ENCODE measurements at regions not wholly inside any gene's neighbourhood (a gene's known extent, or its start where the extent isn't known, plus 50 kb on each side); places are given as distances from the start of the nearest gene placed in this dataset.

DNA sequence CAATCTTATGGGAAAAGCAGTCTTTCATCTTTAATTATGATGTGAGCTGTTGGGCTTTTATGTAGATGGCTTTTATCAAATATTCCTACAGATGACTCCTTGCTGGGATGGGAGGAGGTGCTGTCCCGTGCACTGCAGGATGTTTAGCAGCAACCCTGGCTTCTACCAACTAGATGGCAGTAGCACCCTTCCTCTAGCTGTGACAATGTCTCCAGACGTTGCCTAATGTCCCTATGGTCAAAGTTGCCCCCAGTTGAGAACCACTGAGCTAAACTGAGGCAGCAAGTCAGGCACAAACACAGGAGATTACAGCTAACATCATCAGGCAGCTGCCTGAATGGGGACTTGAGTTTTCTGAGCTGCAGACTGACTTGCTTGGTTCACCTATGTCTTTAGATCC, 401.9 kb upstream of the PDE4D start:
- DNase-seq: peak; percentile 53
- Histone ChIP-seq H3K9me3 (ENCODE audit: low read depth) (no peaks in the 10 kb centered on the region), H3K4me3 (no peak overlapping the region), H3K9ac (no peak overlapping the region), H4K20me1 (ENCODE audit: insufficient read depth) (no peaks in the 10 kb centered on the region), H3F3A (ENCODE audit: insufficient read depth) (no peaks in the 10 kb centered on the region), H3K27ac (no peak overlapping the region), H3K36me3 (ENCODE audit: low read depth) (no peaks in the 10 kb centered on the region), H3K79me2 (ENCODE audit: insufficient read depth) (no peaks in the 10 kb centered on the region), H2AFZ (no peak overlapping the region), H3K9me2 (ENCODE audit: insufficient read depth) (no peaks in the 10 kb centered on the region), H3K4me1 (ENCODE audit: insufficient read depth) (no peaks in the 10 kb centered on the region), H3K4me2 (ENCODE audit: unreplicated experiment) (no peak overlapping the region), H3K27me3 (replicated peaks; ENCODE audit: insufficient read depth) (no peaks in the 10 kb centered on the region; the same call in 1 of the 2 replicates)
- 12 to 19% methylated on average over 2 of the region's 2 CpGs for WGBS, 2 experiments (ENCODE audit: low coverage in 1 of 2, low lambda C conversion rate in 2 of 2, missing lambda C conversion rate in 2 of 2)
- TF ChIP-seq EZH2 (IDR thresholded peaks at IDR 0.05; ENCODE audit: insufficient read depth, poor library complexity, severe bottlenecking) (no peak), EZH2phosphoT487 (IDR thresholded peaks at IDR 0.05; ENCODE audit: insufficient read depth, low read depth) (no peak)
- in situ Hi-C loops (cut with MboI): no loop called here

DNA sequence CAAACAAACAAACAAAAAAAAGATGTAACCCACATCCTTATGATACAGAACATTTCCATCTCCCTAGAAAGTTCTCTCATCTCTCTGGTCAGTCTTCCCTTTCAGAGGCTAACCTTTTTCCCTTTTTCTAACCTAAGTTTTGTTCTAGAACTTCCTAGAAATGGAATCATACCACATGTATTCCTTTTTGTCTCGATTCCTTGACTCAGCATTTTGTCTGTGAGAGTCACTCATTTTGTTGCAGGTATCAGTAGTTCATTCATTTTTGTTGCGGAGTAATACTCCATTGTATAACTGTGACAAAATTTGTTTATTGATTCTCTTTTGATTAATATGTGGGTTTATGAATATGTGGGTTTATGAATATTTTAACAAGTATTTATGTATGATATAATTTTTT, 400.0 kb upstream of the PDE4D start:
- H3K9me2 ChIP-seq (ENCODE audit: insufficient read depth): no peaks in the 10 kb centered on the region
- H3K9ac ChIP-seq: no peak overlapping the region
- H3K27ac ChIP-seq: no peak overlapping the region
- H3K4me1 ChIP-seq (ENCODE audit: insufficient read depth): no peaks in the 10 kb centered on the region
- no peak for TF ChIP-seq EZH2 (IDR thresholded peaks at IDR 0.05; ENCODE audit: insufficient read depth, poor library complexity, severe bottlenecking)
- H2AFZ ChIP-seq: no peak overlapping the region
- no peaks in the 10 kb centered on the region for H3K79me2 ChIP-seq (ENCODE audit: insufficient read depth)
- H3K9me3 ChIP-seq (ENCODE audit: low read depth): no peaks in the 10 kb centered on the region
- no peak overlapping the region for H3K4me3 ChIP-seq
- no peaks in the 10 kb centered on the region for H3F3A ChIP-seq (ENCODE audit: insufficient read depth)
- H3K27me3 ChIP-seq (replicated peaks; ENCODE audit: insufficient read depth): peaks cover 4% of the 10 kb centered on the region
- in situ Hi-C loops (cut with MboI): no loop called here
- 47 to 50% methylated on average over 2 of the region's 2 CpGs for WGBS, 2 experiments (ENCODE audit: low coverage in 1 of 2, low lambda C conversion rate in 2 of 2, missing lambda C conversion rate in 2 of 2)
- H4K20me1 ChIP-seq (ENCODE audit: insufficient read depth): no peaks in the 10 kb centered on the region
- no peak overlapping the region for H3K4me2 ChIP-seq (ENCODE audit: unreplicated experiment)
- no peaks in the 10 kb centered on the region for H3K36me3 ChIP-seq (ENCODE audit: low read depth)
- DNase-seq: no peak

DNA sequence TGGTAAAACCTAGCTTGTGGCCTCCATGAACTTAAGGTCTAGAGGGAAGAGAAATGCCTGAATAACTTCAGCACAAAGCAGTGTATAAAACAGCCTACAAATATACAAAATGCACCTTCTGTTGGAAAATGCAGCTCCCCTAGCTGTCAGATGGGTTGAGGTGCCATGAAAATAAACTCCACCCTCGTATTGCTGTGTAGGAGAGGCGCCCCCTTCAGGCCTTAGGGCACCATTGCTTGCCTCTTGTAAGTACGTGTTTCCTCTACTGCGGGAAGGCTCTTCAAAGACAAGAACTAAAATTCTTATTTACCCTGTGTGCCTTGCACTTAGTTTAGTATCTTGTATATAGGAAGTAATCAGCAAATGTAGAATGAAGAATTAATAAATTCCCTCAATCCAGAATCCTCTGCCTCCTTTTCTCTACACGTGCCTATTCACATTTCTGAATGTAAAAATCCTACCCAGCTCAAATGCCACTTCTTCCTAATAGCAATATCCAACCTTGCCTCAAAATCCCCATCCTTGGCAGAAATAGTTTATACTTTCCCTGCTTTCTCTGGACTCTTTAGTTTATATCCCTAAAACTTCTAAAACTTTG, 393.7 kb upstream of the PDE4D start:
- TF ChIP-seq EZH2phosphoT487 (IDR thresholded peaks at IDR 0.05; ENCODE audit: insufficient read depth, low read depth) (no peak), EZH2 (IDR thresholded peaks at IDR 0.05; ENCODE audit: insufficient read depth, poor library complexity, severe bottlenecking) (no peak)
- Histone ChIP-seq H3K79me2 (ENCODE audit: insufficient read depth) (no peaks in the 10 kb centered on the region), H3K9me2 (ENCODE audit: insufficient read depth) (no peaks in the 10 kb centered on the region), H4K20me1 (ENCODE audit: insufficient read depth) (no peaks in the 10 kb centered on the region), H3K4me3 (no peak overlapping the region), H3K36me3 (ENCODE audit: low read depth) (no peaks in the 10 kb centered on the region), H3K27ac (no peak overlapping the region), H3F3A (ENCODE audit: insufficient read depth) (no peaks in the 10 kb centered on the region), H3K27me3 (replicated peaks; ENCODE audit: insufficient read depth) (peaks cover 17% of the 10 kb centered on the region), H3K4me2 (ENCODE audit: unreplicated experiment) (no peak overlapping the region), H3K9ac (no peak overlapping the region), H3K9me3 (ENCODE audit: low read depth) (no peaks in the 10 kb centered on the region), H3K4me1 (ENCODE audit: insufficient read depth) (no peaks in the 10 kb centered on the region), H2AFZ (no peak overlapping the region)
- in situ Hi-C loops (cut with MboI): no loop called here
- 40 to 43% methylated on average over 5 of the region's 5 CpGs for WGBS, 2 experiments (ENCODE audit: low coverage in 1 of 2, low lambda C conversion rate in 2 of 2, missing lambda C conversion rate in 2 of 2)
- DNase-seq: peak; percentile 52

DNA sequence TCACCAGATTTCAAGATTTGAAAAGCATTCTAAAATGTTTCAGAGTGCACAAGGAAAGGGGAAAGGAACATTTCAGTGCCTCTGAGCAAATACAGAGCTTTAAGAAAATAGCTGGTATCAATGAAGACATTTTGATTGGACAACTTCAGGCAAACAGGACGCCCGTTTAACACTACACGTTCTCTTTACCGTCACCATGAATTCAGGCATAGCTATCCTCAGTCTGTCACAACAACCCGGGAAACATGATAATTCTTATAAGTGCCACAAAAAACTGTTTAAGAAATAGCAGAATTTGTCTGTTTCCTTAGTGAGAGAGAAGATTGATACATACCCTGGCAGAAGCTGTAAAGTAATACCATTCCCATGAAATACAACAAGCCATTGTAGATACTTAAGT, 392.4 kb upstream of the PDE4D start:
- H3K36me3 ChIP-seq (ENCODE audit: low read depth): no peaks in the 10 kb centered on the region
- DNase-seq: no peak
- H3K27me3 ChIP-seq (replicated peaks; ENCODE audit: insufficient read depth): peaks cover 20% of the 10 kb centered on the region
- H3K9me3 ChIP-seq (ENCODE audit: low read depth): no peaks in the 10 kb centered on the region
- 55 to 63% methylated on average over 5 of the region's 5 CpGs for WGBS, 2 experiments (ENCODE audit: low coverage in 1 of 2, low lambda C conversion rate in 2 of 2, missing lambda C conversion rate in 2 of 2)
- H3F3A ChIP-seq (ENCODE audit: insufficient read depth): no peaks in the 10 kb centered on the region
- H2AFZ ChIP-seq: no peak overlapping the region
- no peak overlapping the region for H3K4me2 ChIP-seq (ENCODE audit: unreplicated experiment)
- no peaks in the 10 kb centered on the region for H4K20me1 ChIP-seq (ENCODE audit: insufficient read depth)
- no peaks in the 10 kb centered on the region for H3K4me1 ChIP-seq (ENCODE audit: insufficient read depth)
- TF ChIP-seq EZH2 (IDR thresholded peaks at IDR 0.05; ENCODE audit: insufficient read depth, poor library complexity, severe bottlenecking): no peak
- TF ChIP-seq EZH2phosphoT487 (IDR thresholded peaks at IDR 0.05; ENCODE audit: insufficient read depth, low read depth): no peak
- H3K79me2 ChIP-seq (ENCODE audit: insufficient read depth): no peaks in the 10 kb centered on the region
- no peaks in the 10 kb centered on the region for H3K9me2 ChIP-seq (ENCODE audit: insufficient read depth)
- in situ Hi-C loops (cut with MboI): no loop called here
- no peak overlapping the region for H3K9ac ChIP-seq
- no peak overlapping the region for H3K4me3 ChIP-seq
- H3K27ac ChIP-seq: no peak overlapping the region

DNA sequence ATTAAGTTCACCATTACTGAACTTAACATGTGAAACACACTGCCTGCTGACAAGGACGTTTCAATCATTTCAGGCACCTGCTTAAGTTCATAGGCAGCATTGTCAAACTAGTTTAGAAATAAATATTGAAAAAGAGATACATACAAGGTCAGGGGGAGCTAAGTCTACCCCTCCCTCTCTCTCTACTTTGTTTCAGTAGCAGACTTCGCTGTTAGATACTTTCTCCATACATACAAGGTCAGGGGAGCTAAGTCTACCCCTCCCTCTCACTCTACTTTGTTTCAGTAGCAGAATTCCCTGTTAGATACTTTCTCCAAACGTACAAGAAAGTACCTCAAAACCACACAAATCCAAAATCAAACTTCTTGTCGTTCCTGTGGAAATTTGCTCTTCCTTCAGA, 387.4 kb upstream of the PDE4D start:
- Histone ChIP-seq H3K4me2 (ENCODE audit: unreplicated experiment) (no peak overlapping the region), H3K27ac (no peak overlapping the region), H3K4me1 (ENCODE audit: insufficient read depth) (no peaks in the 10 kb centered on the region), H3F3A (ENCODE audit: insufficient read depth) (no peaks in the 10 kb centered on the region), H2AFZ (no peak overlapping the region), H3K9me3 (ENCODE audit: low read depth) (no peaks in the 10 kb centered on the region), H3K9ac (no peak overlapping the region), H3K36me3 (ENCODE audit: low read depth) (no peaks in the 10 kb centered on the region), H3K27me3 (replicated peaks; ENCODE audit: insufficient read depth) (peaks cover 15% of the 10 kb centered on the region; the same call in 1 of the 2 replicates), H3K4me3 (no peak overlapping the region), H3K79me2 (ENCODE audit: insufficient read depth) (no peaks in the 10 kb centered on the region), H4K20me1 (ENCODE audit: insufficient read depth) (no peaks in the 10 kb centered on the region), H3K9me2 (ENCODE audit: insufficient read depth) (no peaks in the 10 kb centered on the region)
- in situ Hi-C loops (cut with MboI): no loop called here
- TF ChIP-seq EZH2 (IDR thresholded peaks at IDR 0.05; ENCODE audit: insufficient read depth, poor library complexity, severe bottlenecking) (no peak), EZH2phosphoT487 (IDR thresholded peaks at IDR 0.05; ENCODE audit: insufficient read depth, low read depth) (no peak)
- 14 to 15% methylated on average over 4 of the region's 4 CpGs for WGBS, 2 experiments (ENCODE audit: low coverage in 1 of 2, low lambda C conversion rate in 2 of 2, missing lambda C conversion rate in 2 of 2)
- DNase-seq: no peak

All from GM23248 (cell line).